Astrocyte (in vitro differentiated cells and primary cell): ENCODE measurements at regions not wholly inside any gene's neighbourhood (a gene's known extent, or its start where the extent isn't known, plus 50 kb on each side); places are given as distances from the start of the nearest gene placed in this dataset.
"Not testable (repeated sequence)": the region's sequence is repeated elsewhere in the genome, so short reads cannot be mapped to it uniquely, and the experiment has no call there.

Experiments used
- DNase-seq: peaks from one replicate; pipeline ENCODE4 v3.0.0-alpha.2; 2010; ENCODE audit warnings: low read depth
- FAIRE-seq: peaks from 2 replicates; lab custom pipeline; 2011; peaks lifted over from hg19 to GRCh38; lab: Jason Lieb, UNC
- H2AFZ ChIP-seq: 2 replicates; pipeline ENCODE4 v1.6.0; 2012; ENCODE audit warnings: low read depth, low read length, inconsistent platforms
- H3K27ac ChIP-seq: 2 replicates; pipeline ENCODE4 v1.5.1; 2011; ENCODE audit warnings: low read depth, low read length, inconsistent platforms
- H3K27me3 ChIP-seq: 2 replicates; pipeline ENCODE4 v1.6.0; 2011; ENCODE audit warnings: low read length, inconsistent platforms; ENCODE audit not compliant: insufficient read depth
- H3K36me3 ChIP-seq: 2 replicates; pipeline ENCODE4 v1.5.1; 2011; ENCODE audit warnings: low read length, inconsistent platforms; ENCODE audit not compliant: insufficient read depth
- H3K4me1 ChIP-seq: 2 replicates; pipeline ENCODE4 v1.5.1; 2011; ENCODE audit warnings: low read length, inconsistent platforms; ENCODE audit not compliant: insufficient read depth
- H3K4me2 ChIP-seq: 2 replicates; pipeline ENCODE4 v1.6.0; 2012; ENCODE audit warnings: low read length, inconsistent platforms
- H3K4me3 ChIP-seq: 2 replicates; pipeline ENCODE4 v1.5.1; 2011; ENCODE audit warnings: low read depth, mild to moderate bottlenecking, low read length, inconsistent platforms; ENCODE audit not compliant: insufficient read depth
- H3K79me2 ChIP-seq: 2 replicates; pipeline ENCODE4 v1.6.0; 2012; ENCODE audit warnings: mild to moderate bottlenecking, low read length, inconsistent platforms; ENCODE audit not compliant: insufficient read depth
- H3K9ac ChIP-seq: 2 replicates; pipeline ENCODE4 v1.6.0; 2012; ENCODE audit warnings: mild to moderate bottlenecking, low read length, inconsistent platforms
- H3K9me3 ChIP-seq: 2 replicates; pipeline ENCODE4 v1.5.1; 2012; ENCODE audit warnings: low read depth, mild to moderate bottlenecking, low read length, inconsistent platforms; ENCODE audit not compliant: insufficient read depth
- H4K20me1 ChIP-seq: 2 replicates; pipeline ENCODE4 v1.6.0; 2012; ENCODE audit warnings: low read length, inconsistent platforms; ENCODE audit not compliant: insufficient read depth
- H3K27ac Mint-ChIP-seq: one replicate; pipeline ENCODE4 v1.8.0; 2021; ENCODE audit warnings: mild to moderate bottlenecking, mixed read lengths; ENCODE audit not compliant: unreplicated experiment
- H3K27me3 Mint-ChIP-seq: one replicate; pipeline ENCODE4 v1.8.0; 2021; ENCODE audit warnings: low read depth, mixed read lengths; ENCODE audit not compliant: unreplicated experiment
- H3K36me3 Mint-ChIP-seq: one replicate; pipeline ENCODE4 v1.8.0; 2021; ENCODE audit warnings: low read depth, mixed read lengths; ENCODE audit not compliant: unreplicated experiment
- H3K4me1 Mint-ChIP-seq: one replicate; pipeline ENCODE4 v1.8.0; 2021; ENCODE audit warnings: low read depth, mixed read lengths; ENCODE audit not compliant: unreplicated experiment
- H3K4me3 Mint-ChIP-seq: one replicate; pipeline ENCODE4 v1.8.0; 2021; ENCODE audit warnings: mild to moderate bottlenecking, moderate library complexity, mixed read lengths; ENCODE audit not compliant: unreplicated experiment
- H3K9me3 Mint-ChIP-seq: one replicate; pipeline ENCODE4 v1.8.0; 2021; ENCODE audit warnings: mild to moderate bottlenecking, mixed read lengths; ENCODE audit not compliant: unreplicated experiment
- CTCF ChIP-seq: IDR thresholded peaks from 2 replicates; pipeline ENCODE4 v1.5.1; 2011; ENCODE audit warnings: low read depth, mild to moderate bottlenecking, inconsistent platforms, low read length, moderate library complexity; ENCODE audit not compliant: insufficient read depth
- EZH2 ChIP-seq: IDR thresholded peaks from 2 replicates; pipeline ENCODE4 v1.6.1; 2012; ENCODE audit warnings: mild to moderate bottlenecking, low read length, inconsistent platforms; ENCODE audit not compliant: insufficient read depth

DNA sequence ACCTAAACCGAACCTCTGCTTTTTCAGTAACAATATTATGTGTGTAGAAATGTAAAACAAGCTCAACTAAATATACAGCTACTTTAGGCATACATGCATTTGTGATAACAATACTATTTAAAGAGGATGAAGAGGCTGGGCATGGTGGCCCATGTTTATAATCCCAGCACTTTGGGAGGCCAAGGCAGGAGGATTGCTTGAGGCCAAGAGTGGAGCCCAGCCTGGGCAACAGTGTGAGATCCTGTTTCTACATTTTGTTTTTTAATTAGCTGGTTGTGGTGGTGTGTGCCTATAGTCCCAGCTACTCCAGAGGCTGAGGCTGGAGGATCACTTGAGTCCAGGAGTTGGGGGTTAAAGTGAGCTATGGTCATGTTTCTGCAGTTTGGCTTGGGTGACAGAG lies 73.6 kb upstream of the LYPLAL1 start:
- Histone ChIP-seq H3K79me2 (no peaks in the 10 kb centered on the region), H3K27me3 (no peaks in the 10 kb centered on the region), H3K27ac (no peak overlapping the region), H4K20me1 (no peaks in the 10 kb centered on the region), H3K4me2 (no peak overlapping the region), H3K9ac (no peak overlapping the region), H3K36me3 (no peaks in the 10 kb centered on the region), H2AFZ (no peak overlapping the region), H3K4me3 (no peak overlapping the region), H3K9me3 (no peaks in the 10 kb centered on the region), H3K4me1 (no peaks in the 10 kb centered on the region)
- peaks cover 4% of the 10 kb centered on the region for H3K9me3 Mint-ChIP-seq
- DNase-seq (no peak), FAIRE-seq (no peak)
- H3K27ac Mint-ChIP-seq = no peak overlapping the region
- TF ChIP-seq EZH2 (no peak), CTCF (no peak)
- no peak overlapping the region for H3K4me3 Mint-ChIP-seq
- no peaks in the 10 kb centered on the region for H3K36me3 Mint-ChIP-seq
- H3K27me3 Mint-ChIP-seq = no peaks in the 10 kb centered on the region
- no peaks in the 10 kb centered on the region for H3K4me1 Mint-ChIP-seq

DNA sequence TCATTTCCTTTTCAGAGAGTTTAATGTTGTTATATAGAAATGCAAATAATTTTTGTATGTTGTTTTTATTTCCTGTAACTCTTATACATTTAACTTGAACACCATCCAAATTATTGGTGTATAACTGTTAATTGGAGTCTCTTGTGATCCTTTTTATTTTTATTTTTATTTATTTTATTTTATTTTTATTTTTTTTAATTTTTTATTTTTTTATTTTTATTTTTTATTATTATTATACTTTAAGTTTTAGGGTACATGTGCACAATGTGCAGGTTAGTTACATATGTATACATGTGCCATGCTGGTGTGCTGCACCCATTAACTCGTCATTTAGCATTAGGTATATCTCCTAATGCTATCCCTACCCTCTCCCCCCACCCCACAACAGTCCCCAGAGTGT lies 71.2 kb upstream of the LYPLAL1 start:
- not testable (repeated sequence) for H3K4me1 Mint-ChIP-seq, H3K27ac Mint-ChIP-seq, FAIRE-seq, H3K9me3 ChIP-seq, H3K4me3 Mint-ChIP-seq, H3K27ac ChIP-seq, H3K36me3 Mint-ChIP-seq, H2AFZ ChIP-seq, H3K4me1 ChIP-seq, H3K4me3 ChIP-seq, H3K79me2 ChIP-seq, H3K9ac ChIP-seq, H3K27me3 Mint-ChIP-seq, H4K20me1 ChIP-seq, H3K4me2 ChIP-seq, H3K9me3 Mint-ChIP-seq, H3K36me3 ChIP-seq, DNase-seq, H3K27me3 ChIP-seq

DNA sequence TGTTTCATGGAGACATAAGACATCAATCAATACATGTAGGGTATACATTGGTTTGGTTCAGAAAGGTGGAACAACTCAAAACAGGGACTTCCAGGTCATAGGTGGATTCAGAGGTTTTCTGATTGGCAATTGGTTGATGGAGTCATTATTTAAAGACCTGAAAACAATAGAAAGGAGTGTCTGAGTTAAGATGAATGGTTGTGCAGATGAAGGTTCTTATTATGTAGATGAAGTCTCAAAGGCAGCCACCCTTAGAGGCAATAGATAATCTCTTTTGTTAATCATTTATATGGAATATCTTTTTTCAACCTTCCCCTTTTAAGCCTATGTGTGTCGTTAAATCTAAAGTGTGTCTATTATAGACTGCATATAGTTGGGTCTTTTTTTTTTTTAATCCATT lies 67.8 kb upstream of the LYPLAL1 start:
- Mint-ChIP-seq H3K9me3 (no peaks in the 10 kb centered on the region), H3K4me1 (no peaks in the 10 kb centered on the region), H3K36me3 (no peaks in the 10 kb centered on the region), H3K4me3 (no peak overlapping the region), H3K27me3 (no peaks in the 10 kb centered on the region), H3K27ac (no peak overlapping the region)
- no peak for FAIRE-seq
- H3K4me2 ChIP-seq = no peak overlapping the region
- H3K79me2 ChIP-seq = no peaks in the 10 kb centered on the region
- no peak for TF ChIP-seq CTCF
- no peak for TF ChIP-seq EZH2
- H3K4me3 ChIP-seq = no peak overlapping the region
- H2AFZ ChIP-seq = no peak overlapping the region
- H3K36me3 ChIP-seq = no peaks in the 10 kb centered on the region
- no peak overlapping the region for H3K9ac ChIP-seq
- DNase-seq = no peak
- no peaks in the 10 kb centered on the region for H3K9me3 ChIP-seq
- H3K4me1 ChIP-seq = no peaks in the 10 kb centered on the region
- no peaks in the 10 kb centered on the region for H4K20me1 ChIP-seq
- H3K27me3 ChIP-seq = no peaks in the 10 kb centered on the region
- H3K27ac ChIP-seq = no peak overlapping the region
